PFSK-1 (cell line): ENCODE measurements at regions not wholly inside any gene's neighbourhood (a gene's known extent, or its start where the extent isn't known, plus 50 kb on each side); places are given as distances from the start of the nearest gene placed in this dataset.

Source experiments
- POLR2AphosphoS5 ChIP-seq: IDR thresholded peaks from 2 replicates; pipeline ENCODE4 v1.6.1; 2012; ENCODE audit warnings: low read depth, mild to moderate bottlenecking, control low read depth, low read length, moderate library complexity
- REST ChIP-seq, 2 experiments: IDR thresholded peaks; 2 replicates each; pipeline versions ENCODE4 v1.6.1 to v1.8.0; 2011 to 2012; ENCODE audit warnings: low read depth in 2 of 2, low read length in 2 of 2, control low read depth in 1 of 2, inconsistent platforms in 1 of 2, mild to moderate bottlenecking in 1 of 2, moderate library complexity in 1 of 2; ENCODE audit not compliant: insufficient read depth in 1 of 2

DNA sequence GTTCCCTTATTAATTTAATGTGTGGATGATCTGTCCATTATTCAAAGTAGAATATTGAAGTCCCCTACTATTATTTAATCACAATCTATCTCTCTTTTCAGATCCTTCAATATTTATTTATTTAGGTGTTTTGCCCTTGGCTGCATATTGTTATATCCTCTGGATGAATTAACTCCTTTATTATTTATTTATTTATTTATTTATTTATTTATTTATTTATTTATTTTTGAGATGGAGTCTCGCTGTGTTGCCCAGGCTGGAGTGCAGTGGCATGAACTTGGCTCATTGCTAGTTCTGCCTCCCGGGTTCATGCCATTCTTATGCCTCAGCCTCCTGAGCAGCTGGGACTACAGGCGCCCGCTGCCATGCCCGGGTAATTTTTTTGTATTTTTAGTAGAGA lies 776.6 kb upstream of the NXPH2 start:
- no peak for TF ChIP-seq POLR2AphosphoS5
- no peak for TF ChIP-seq REST (IDR thresholded peaks at IDR 0.05; ENCODE audit: insufficient read depth in 1 of 2, low read depth in 2 of 2, low read length in 2 of 2)
